ENCODE measurements at regions not wholly inside any gene's neighbourhood (a gene's known extent, or its start where the extent isn't known, plus 50 kb on each side); places are given as distances from the start of the nearest gene placed in this dataset.
"Not testable (repeated sequence)": the region's sequence is repeated elsewhere in the genome, so short reads cannot be mapped to it uniquely, and the experiment has no call there.

- no peak for DNase-seq
Measured at GRCh38 chr5:63094730-63095129, 516.1 kb downstream of the LRRC70 start.

DNA sequence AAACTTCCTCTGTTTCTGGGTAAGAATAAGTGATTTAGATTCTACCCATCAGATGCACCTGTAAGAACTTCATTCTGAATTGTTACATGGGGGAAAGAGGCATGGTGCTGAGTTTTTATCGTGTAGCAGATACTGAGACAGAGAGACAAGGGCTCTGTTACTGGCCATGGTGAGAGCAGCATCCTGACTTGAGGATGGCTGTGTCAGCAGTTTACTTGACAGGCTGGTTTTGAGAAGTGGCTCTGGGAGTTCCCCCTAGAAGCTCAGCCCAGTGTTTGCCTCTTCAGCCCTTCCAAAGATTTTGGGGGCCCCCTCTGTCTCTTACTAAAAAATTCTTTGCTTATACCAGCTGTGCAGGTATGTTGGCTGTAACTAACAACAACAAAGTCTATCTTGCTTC, 510.5 kb downstream of the LRRC70 start:
- no peak for DNase-seq

GRCh38 chr5:63085561-63085960, 506.9 kb downstream of the LRRC70 start:
- no peak for DNase-seq

GRCh38 chr5:63083689-63084088, 505.1 kb downstream of the LRRC70 start:
- not testable (repeated sequence) for DNase-seq

- no peak for DNase-seq
Measured at GRCh38 chr5:63081402-63081801, 502.8 kb downstream of the LRRC70 start.

- DNase-seq: no peak
Measured at GRCh38 chr5:63070001-63070400, 491.4 kb downstream of the LRRC70 start.

- no peak for DNase-seq
Measured at GRCh38 chr5:63055421-63055820, 476.8 kb downstream of the LRRC70 start.

DNA sequence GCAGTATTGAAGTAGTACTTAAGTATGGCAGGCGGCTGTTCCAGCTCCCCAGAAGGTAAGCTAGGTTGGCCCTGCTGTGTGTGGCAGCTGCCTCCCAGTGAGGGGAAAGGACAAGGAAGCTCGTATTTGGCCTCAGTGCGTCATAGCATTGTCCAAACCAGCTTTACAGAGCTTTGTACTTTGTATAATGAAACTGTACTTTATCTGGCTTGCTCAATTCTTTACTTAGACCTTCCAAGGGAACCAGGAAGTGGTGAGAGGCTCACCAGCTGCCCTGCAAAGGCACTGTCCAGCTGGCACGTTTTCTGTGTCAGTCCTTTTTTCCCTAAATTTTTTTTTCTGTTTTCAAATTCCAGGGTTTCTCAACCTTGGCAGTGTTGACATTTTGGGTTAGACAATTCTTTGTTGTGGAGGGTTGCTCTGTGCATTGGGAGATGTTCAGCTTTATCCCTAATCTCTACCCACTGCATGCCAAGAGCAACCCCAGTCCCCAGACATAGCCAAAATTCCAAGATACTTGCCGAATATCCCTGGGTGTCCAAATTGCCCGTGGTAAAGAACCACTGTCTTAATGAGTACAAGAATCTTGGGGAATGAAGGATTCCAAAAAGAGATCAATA, 474.5 kb downstream of the LRRC70 start:
- DNase-seq: no peak

GRCh38 chr5:63050916-63051315, 472.3 kb downstream of the LRRC70 start:
- DNase-seq: no peak

DNA sequence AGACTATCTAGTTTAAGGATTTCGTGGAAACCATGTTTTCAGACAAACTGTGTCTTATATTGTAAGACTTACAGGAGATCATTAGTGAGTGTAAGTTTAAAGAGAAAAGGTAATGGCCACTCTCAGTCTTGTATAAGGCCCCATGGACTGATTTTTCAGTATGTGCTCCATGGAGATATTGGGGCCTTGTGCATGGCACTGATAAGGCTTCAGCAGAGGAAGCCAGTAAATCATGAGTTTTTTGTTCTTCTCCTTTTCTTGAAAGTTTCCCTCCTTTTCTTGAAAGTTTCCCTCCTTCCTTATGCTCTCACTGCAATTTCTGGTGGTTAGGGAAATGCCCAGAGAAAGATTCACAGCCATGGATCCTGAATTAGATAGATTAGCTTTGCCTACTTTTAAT, 471.3 kb downstream of the LRRC70 start:
- DNase-seq: no peak

GRCh38 chr5:63043792-63044191, 465.2 kb downstream of the LRRC70 start:
- DNase-seq: no peak

DNA sequence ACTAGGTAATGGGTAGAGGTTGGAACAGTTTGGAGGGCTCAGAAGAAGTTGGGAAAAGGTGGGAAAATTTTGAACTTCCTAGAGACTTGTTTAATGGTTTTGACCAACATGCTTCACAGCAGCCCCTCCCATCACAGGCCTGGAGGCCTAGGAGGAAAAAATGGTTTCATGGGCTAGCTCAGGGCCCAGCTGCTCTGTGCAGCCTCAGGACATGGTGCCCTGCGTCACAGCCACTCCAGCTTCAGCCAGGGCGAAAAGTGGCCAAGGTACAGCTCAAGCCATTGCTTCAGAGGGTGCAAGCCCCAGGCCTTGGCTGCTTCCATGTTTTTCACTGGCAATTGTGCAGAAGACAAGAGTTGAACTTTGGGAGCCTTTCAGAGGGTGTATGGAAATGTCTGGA, 453.7 kb downstream of the LRRC70 start:
- no peak for DNase-seq

DNA sequence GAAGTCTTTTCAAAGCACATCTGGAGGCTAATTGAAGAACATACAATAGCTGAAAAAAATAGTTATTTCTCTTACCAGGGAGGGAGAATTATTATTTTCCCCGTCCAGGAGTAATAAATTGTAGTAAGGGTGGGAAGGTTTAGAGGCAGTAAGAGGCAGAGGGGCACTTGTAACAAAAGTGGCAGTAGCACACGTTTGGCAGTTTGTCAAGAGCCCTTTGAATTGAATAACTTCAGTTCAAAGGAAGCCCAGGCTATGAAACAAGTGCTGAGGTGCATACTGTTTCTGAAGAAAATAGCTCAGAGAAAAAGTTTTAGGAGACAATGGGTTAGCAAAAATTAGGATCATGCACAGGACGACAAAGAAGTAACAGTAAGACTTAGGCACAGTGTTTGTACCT, 451.3 kb downstream of the LRRC70 start:
- DNase-seq: no peak

GRCh38 chr5:63025679-63026078, 447.1 kb downstream of the LRRC70 start:
- no peak for DNase-seq

GRCh38 chr5:63022403-63022802, 443.8 kb downstream of the LRRC70 start:
- DNase-seq: no peak

DNA sequence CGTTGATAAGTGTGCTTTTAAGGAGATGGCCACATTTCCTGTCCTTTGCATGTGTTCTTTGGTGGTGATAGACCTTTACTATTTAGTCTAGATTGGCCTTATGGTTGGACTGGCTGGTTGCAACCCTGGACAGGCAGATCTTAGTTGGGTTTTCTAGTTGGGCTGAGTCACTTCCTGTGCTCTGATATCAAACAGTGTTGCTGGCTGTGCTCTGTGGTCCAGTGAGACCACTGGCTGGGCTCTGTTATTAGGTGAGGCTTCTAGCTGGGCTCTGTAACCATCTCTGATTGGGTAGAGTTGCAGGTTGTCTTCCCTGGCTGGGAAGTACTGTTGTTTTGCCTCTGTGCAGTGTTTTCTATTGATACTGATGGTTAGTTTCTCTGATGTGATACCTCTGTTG, 432.5 kb downstream of the LRRC70 start:
- DNase-seq: no peak

DNA sequence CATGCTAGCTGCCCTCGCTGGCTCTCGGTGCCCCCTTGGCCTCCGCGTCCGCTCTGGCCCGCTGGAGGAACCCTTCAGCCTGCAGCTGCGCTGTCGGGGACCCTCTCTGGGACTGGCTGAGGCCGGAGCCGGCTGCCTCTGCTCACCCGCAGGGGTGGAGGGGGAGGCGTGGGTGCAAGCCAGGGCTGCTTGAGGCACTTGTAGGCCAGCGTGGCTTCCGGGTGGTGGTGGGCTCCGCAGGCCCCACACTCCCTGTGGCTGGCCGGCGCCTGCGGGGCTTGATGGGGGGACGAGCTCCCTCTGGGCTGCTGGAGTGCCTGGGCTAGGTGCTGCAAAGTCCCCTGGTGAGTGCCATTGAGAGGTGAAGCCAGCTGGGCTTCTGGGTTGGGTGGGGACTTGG, 429.6 kb downstream of the LRRC70 start:
- no peak for DNase-seq

- DNase-seq: not testable (repeated sequence)
Measured at GRCh38 chr5:62994842-62995241, 416.2 kb downstream of the LRRC70 start.

DNA sequence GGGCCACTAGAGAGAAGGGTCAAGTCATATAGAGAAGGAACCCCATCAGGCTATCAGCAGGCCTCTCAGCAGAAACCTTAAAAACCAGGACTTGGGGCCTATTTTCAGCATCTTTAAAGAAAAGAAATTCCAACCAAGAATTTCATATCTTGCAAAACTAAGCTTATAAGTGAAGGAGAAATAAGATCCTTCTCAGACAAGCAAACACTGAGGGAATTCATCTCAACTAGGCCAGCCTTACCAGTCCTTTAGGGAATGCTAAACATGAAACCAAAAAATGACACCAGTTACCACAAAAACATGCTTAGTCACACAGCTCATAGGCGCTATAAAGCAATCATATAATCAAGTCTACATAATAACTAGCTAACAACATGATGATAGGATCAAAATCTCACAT, 407.1 kb downstream of the LRRC70 start:
- no peak for DNase-seq

- DNase-seq: no peak
Measured at GRCh38 chr5:62982348-62982747, 403.7 kb downstream of the LRRC70 start.

- no peak for DNase-seq
Measured at GRCh38 chr5:62980884-62981283, 402.3 kb downstream of the LRRC70 start.

GRCh38 chr5:62979472-62979871, 400.9 kb downstream of the LRRC70 start:
- DNase-seq: no peak

DNA sequence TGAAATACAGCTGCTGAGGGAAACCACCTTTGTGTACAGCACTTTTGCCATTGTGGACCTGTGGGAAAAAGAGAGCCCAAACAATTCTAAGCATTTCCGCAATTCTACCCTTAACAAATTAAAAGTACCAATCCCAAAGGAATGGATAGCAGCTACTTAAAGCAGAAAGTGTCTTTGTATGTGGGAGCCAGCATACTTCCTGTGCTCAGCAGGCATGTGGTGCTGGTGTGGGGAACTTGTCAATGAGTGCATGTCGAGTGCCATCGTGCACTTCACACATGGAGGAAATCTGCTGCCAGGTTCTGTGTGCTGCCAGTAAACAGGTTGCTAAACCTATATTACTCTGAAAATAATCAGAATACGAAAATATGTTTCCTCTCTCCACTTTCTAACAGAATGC, 399.0 kb downstream of the LRRC70 start:
- no peak for DNase-seq

GRCh38 chr5:62974623-62975022, 396.0 kb downstream of the LRRC70 start:
- no peak for DNase-seq

GRCh38 chr5:62969409-62970120, 390.9 kb downstream of the LRRC70 start:
- DNase-seq: no peak
